ENCODE measurements at regions not wholly inside any gene's neighbourhood (a gene's known extent, or its start where the extent isn't known, plus 50 kb on each side); places are given as distances from the start of the nearest gene placed in this dataset.

GRCh38 chr5:96516631-96517071 is 83.6 kb upstream of the PCSK1 start:
- TF ChIP-seq CTCF (conservative IDR thresholded peaks at IDR 0.05; ENCODE audit: low read depth, low read length) (no peak), EZH2phosphoT487 (IDR thresholded peaks at IDR 0.05; ENCODE audit: borderline replicate concordance, low read length) (no peak)
